HEK293 (cell line): ENCODE measurements at regions not wholly inside any gene's neighbourhood (a gene's known extent, or its start where the extent isn't known, plus 50 kb on each side); places are given as distances from the start of the nearest gene placed in this dataset.

Experiments used
- CTCF ChIA-PET: fragments of 350-600 bp; formaldehyde crosslinking; extraction: SDS; loops from one replicate; lab custom pipeline; 2021; ENCODE audit warnings: antibody characterized with exemption; lab: Yijun Ruan, JAX
- POLR2A ChIA-PET: fragments of 300-600 bp; formaldehyde crosslinking; extraction: SDS; loops from one replicate; lab custom pipeline; 2020; ENCODE audit warnings: antibody characterized with exemption, inconsistent platforms; lab: Yijun Ruan, JAX
- H3K27ac ChIP-seq: fragments of 200-500 bp; sonication (Bioruptor generic); 2 replicates; pipeline ENCODE4 v1.5.1; 2014; ENCODE audit warnings: low read depth, low read length, control low read depth, inconsistent platforms; ENCODE audit errors: extremely low read depth
- H3K36me3 ChIP-seq, 2 experiments: fragments of 200-500 bp in 1 of 2; sonication (Bioruptor generic) in 1 of 2; 1 replicate in 1 of 2; 2 replicates in 1 of 2; pipeline ENCODE4 v1.5.1; 2014 to 2017; ENCODE audit warnings: inconsistent platforms in 2 of 2, low read length in 2 of 2; ENCODE audit not compliant: control insufficient read depth in 2 of 2, insufficient read depth in 1 of 2
- H3K4me1 ChIP-seq: fragments of 200-500 bp; sonication (Bioruptor generic); 2 replicates; pipeline ENCODE4 v1.5.1; 2014; ENCODE audit warnings: mild to moderate bottlenecking, low read length, inconsistent platforms; ENCODE audit not compliant: control insufficient read depth, insufficient read depth
- H3K4me3 ChIP-seq: 2 replicates; pipeline ENCODE4 v1.5.1; 2011; ENCODE audit warnings: low read depth, mild to moderate bottlenecking, control low read depth, low read length, moderate library complexity
- H3K9me3 ChIP-seq: fragments of 200-500 bp; sonication (Bioruptor generic); 2 replicates; pipeline ENCODE4 v1.5.1; 2014; ENCODE audit warnings: low read depth, low read length, inconsistent platforms; ENCODE audit not compliant: control insufficient read depth, insufficient read depth
- EGR2 ChIP-seq: fragments of 450-650 bp; formaldehyde crosslinking; IDR thresholded peaks from 2 replicates; pipeline ENCODE4 v1.5.1; 2016; ENCODE audit warnings: low read depth, missing biosample characterization, missing genetic modification characterization
- FEZF1 ChIP-seq: fragments of 450-650 bp; formaldehyde crosslinking; IDR thresholded peaks from 2 replicates; pipeline ENCODE4 v1.5.1; 2016; ENCODE audit warnings: missing biosample characterization, missing genetic modification characterization
- GLI2 ChIP-seq: fragments of 450-650 bp; formaldehyde crosslinking; IDR thresholded peaks from 2 replicates; pipeline ENCODE4; 2017; ENCODE audit warnings: missing biosample characterization, missing genetic modification characterization, low read depth, borderline replicate concordance
- GLIS2 ChIP-seq: fragments of 450-650 bp; formaldehyde crosslinking; IDR thresholded peaks from 2 replicates; pipeline ENCODE4 v1.5.1; 2016; ENCODE audit warnings: missing biosample characterization, missing genetic modification characterization
- HOXC10 ChIP-seq: sonication (generic); formaldehyde crosslinking; IDR thresholded peaks from 2 replicates; pipeline ENCODE4 v1.8.1; 2023; ENCODE audit warnings: mild to moderate bottlenecking, missing genetic modification reagents
- KLF1 ChIP-seq: fragments of 450-650 bp; formaldehyde crosslinking; IDR thresholded peaks from 2 replicates; pipeline ENCODE4 v1.5.1; 2016; ENCODE audit warnings: missing biosample characterization, missing genetic modification characterization
- SETDB1 ChIP-seq: IDR thresholded peaks from one replicate; pipeline ENCODE4 v1.6.1; 2017; ENCODE audit warnings: mild to moderate bottlenecking, low read length, moderate library complexity, mixed read lengths; ENCODE audit not compliant: insufficient read length
- WT1 ChIP-seq: fragments of 450-650 bp; formaldehyde crosslinking; IDR thresholded peaks from 2 replicates; pipeline ENCODE4 v1.5.1; 2016; ENCODE audit warnings: missing biosample characterization, missing genetic modification characterization
- ZBTB20 ChIP-seq: fragments of 450-650 bp; formaldehyde crosslinking; IDR thresholded peaks from 2 replicates; pipeline ENCODE4 v1.5.1; 2016; ENCODE audit warnings: missing biosample characterization, missing genetic modification characterization
- ZIC2 ChIP-seq: fragments of 450-650 bp; formaldehyde crosslinking; IDR thresholded peaks from 2 replicates; pipeline ENCODE4 v1.5.1; 2016; ENCODE audit warnings: missing biosample characterization, missing genetic modification characterization
- ZNF146 ChIP-seq: fragments of 450-650 bp; formaldehyde crosslinking; IDR thresholded peaks from 2 replicates; pipeline ENCODE4 v1.5.1; 2016; ENCODE audit warnings: missing biosample characterization, missing genetic modification characterization
- ZNF169 ChIP-seq: fragments of 450-650 bp; formaldehyde crosslinking; IDR thresholded peaks from 2 replicates; pipeline ENCODE4 v1.5.1; 2016; ENCODE audit warnings: missing biosample characterization, missing genetic modification characterization
- ZNF23 ChIP-seq: fragments of 450-650 bp; formaldehyde crosslinking; IDR thresholded peaks from 2 replicates; pipeline ENCODE4 v1.5.1; 2016; ENCODE audit warnings: missing biosample characterization, missing genetic modification characterization, borderline replicate concordance
- ZNF24 ChIP-seq: fragments of 450-650 bp; formaldehyde crosslinking; IDR thresholded peaks from 2 replicates; pipeline ENCODE4 v1.5.1; 2016; ENCODE audit warnings: missing biosample characterization, missing genetic modification characterization
- ZNF518A ChIP-seq: fragments of 450-650 bp; formaldehyde crosslinking; conservative IDR thresholded peaks from 2 replicates; pipeline ENCODE4 v1.5.1; 2016; ENCODE audit warnings: low read depth, missing biosample characterization, missing genetic modification characterization
- ZNF580 ChIP-seq: fragments of 450-650 bp; formaldehyde crosslinking; IDR thresholded peaks from 2 replicates; pipeline ENCODE4 v1.5.1; 2016; ENCODE audit warnings: missing biosample characterization, missing genetic modification characterization
- ZNF623 ChIP-seq: fragments of 450-650 bp; formaldehyde crosslinking; IDR thresholded peaks from 2 replicates; pipeline ENCODE4 v1.5.1; 2016; ENCODE audit warnings: missing biosample characterization, missing genetic modification characterization
- ZNF677 ChIP-seq: fragments of 450-650 bp; IDR thresholded peaks from 2 replicates; pipeline ENCODE4 v1.5.0; 2018; ENCODE audit warnings: missing biosample characterization, mild to moderate bottlenecking, missing genetic modification characterization, moderate library complexity
- ZNF777 ChIP-seq: fragments of 450-650 bp; formaldehyde crosslinking; IDR thresholded peaks from 2 replicates; pipeline ENCODE4 v1.5.1; 2017; ENCODE audit warnings: missing biosample characterization, missing genetic modification characterization, borderline replicate concordance
- ZNF830 ChIP-seq: fragments of 450-650 bp; IDR thresholded peaks from 2 replicates; pipeline ENCODE4 v1.5.0; 2018; ENCODE audit warnings: missing biosample characterization, missing genetic modification characterization, low read depth, mild to moderate bottlenecking, moderate library complexity
- TF ChIP-seq, protein P1 (sequence below): fragments of 450-650 bp; formaldehyde crosslinking; IDR thresholded peaks from 2 replicates; pipeline ENCODE4 v1.5.1; 2017; ENCODE audit warnings: missing biosample characterization, mild to moderate bottlenecking, missing genetic modification characterization, moderate library complexity

- Histone ChIP-seq H3K4me3 (no peak overlapping the region), H3K9me3 (no peaks in the 10 kb centered on the region), H3K36me3 (no peaks in the 10 kb centered on the region), H3K4me1 (0 out of 2 replicates have a peak, but pooled peaks cover 2% of the 10 kb centered on the region), H3K27ac (no peak overlapping the region)
- CTCF ChIA-PET, result interaction anchor here (0.5 to 0.6 kb wide), 2 partner anchors 144 to 1237 kb away, joined by 3 read pairs; no protein-coding TSS in a partner anchor
- TF ChIP-seq KLF1 (tag by site-specific recombination) (0 out of 2 replicates have a peak, but pooled peaks have one; percentile 14), ZNF777 (tag by site-specific recombination) (no peak), FEZF1 (peak; percentile 47; the same call in 1 of the 2 replicates), ZNF830 (no peak)
- POLR2A ChIA-PET, result interaction anchor here (0.6 kb wide), 1 partner anchor 71 kb away, joined by 4 read pairs; no protein-coding TSS in a partner anchor
Observed at GRCh38 chr1:228801068-228801467, 65.8 kb downstream of the RHOU start.

GRCh38 chr1:228802386-228803220 is 67.3 kb downstream of the RHOU start:
- Histone ChIP-seq H3K9me3 (no peaks in the 10 kb centered on the region), H3K4me3 (no peak overlapping the region), H3K27ac (no peak overlapping the region), H3K36me3 (no peaks in the 10 kb centered on the region), H3K4me1 (0 out of 2 replicates have a peak, but pooled peaks cover 2% of the 10 kb centered on the region)
- no peak for TF ChIP-seq ZNF518A
- no peak for TF ChIP-seq GLIS2
- TF ChIP-seq ZIC2 (tag by site-specific recombination), result no peak
- TF ChIP-seq ZNF24 (tag by site-specific recombination), result no peak
- TF ChIP-seq FEZF1, result no peak
- ChIA-PET POLR2A (no interaction called here), CTCF (interaction anchor here (0.9 to 1.3 kb wide), 3 partner anchors 12 to 111 kb away, joined by 3 to 4 read pairs (median 3); no protein-coding TSS in a partner anchor)

GRCh38 chr1:228803421-228803820 is 68.1 kb downstream of the RHOU start:
- no peak overlapping the region for H3K27ac ChIP-seq
- CTCF ChIA-PET, result interaction anchor here (0.9 to 1.2 kb wide), 3 partner anchors 11 to 67 kb away, joined by 3 read pairs; no protein-coding TSS in a partner anchor
- H3K36me3 ChIP-seq, result no peaks in the 10 kb centered on the region
- no peaks in the 10 kb centered on the region for H3K9me3 ChIP-seq
- POLR2A ChIA-PET, result no interaction called here
- 0 out of 2 replicates have a peak, but pooled peaks cover 2% of the 10 kb centered on the region for H3K4me1 ChIP-seq
- H3K4me3 ChIP-seq, result no peak overlapping the region
- TF ChIP-seq GLI2 (no peak), HOXC10 (CRISPR knock-in tag) (no peak), ZNF623 (tag by site-specific recombination) (no peak), ZBTB20 (tag by site-specific recombination) (no peak)
- TF ChIP-seq, all 188 proteins: peak for 0

GRCh38 chr1:228804173-228804572 is 68.9 kb downstream of the RHOU start:
- Histone ChIP-seq H3K36me3 (no peaks in the 10 kb centered on the region), H3K9me3 (no peaks in the 10 kb centered on the region), H3K4me1 (0 out of 2 replicates have a peak, but pooled peaks cover 2% of the 10 kb centered on the region), H3K4me3 (no peak overlapping the region), H3K27ac (no peak overlapping the region)
- POLR2A ChIA-PET, result no interaction called here
- CTCF ChIA-PET, result interaction anchor here (0.6 to 1.2 kb wide), 3 partner anchors 66 to 426 kb away, joined by 3 read pairs; no protein-coding TSS in a partner anchor
- TF ChIP-seq, protein P1, sequence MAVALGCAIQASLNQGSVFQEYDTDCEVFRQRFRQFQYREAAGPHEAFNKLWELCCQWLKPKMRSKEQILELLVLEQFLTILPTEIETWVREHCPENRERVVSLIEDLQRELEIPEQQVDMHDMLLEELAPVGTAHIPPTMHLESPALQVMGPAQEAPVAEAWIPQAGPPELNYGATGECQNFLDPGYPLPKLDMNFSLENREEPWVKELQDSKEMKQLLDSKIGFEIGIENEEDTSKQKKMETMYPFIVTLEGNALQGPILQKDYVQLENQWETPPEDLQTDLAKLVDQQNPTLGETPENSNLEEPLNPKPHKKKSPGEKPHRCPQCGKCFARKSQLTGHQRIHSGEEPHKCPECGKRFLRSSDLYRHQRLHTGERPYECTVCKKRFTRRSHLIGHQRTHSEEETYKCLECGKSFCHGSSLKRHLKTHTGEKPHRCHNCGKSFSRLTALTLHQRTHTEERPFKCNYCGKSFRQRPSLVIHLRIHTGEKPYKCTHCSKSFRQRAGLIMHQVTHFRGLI (tag by site-specific recombination), result no peak
- TF ChIP-seq WT1 (tag by site-specific recombination) (no peak), SETDB1 (no peak), ZNF580 (tag by site-specific recombination) (peak; percentile 58; the same call in 1 of the 2 replicates), ZNF677 (tag by site-specific recombination) (no peak), ZNF146 (peak; percentile 97), ZNF23 (tag by site-specific recombination) (no peak), EGR2 (tag by site-specific recombination) (no peak), ZNF169 (tag by site-specific recombination) (no peak)
